ENCODE measurements at regions not wholly inside any gene's neighbourhood (a gene's known extent, or its start where the extent isn't known, plus 50 kb on each side); places are given as distances from the start of the nearest gene placed in this dataset.

- TF ChIP-seq RREB1 (CRISPR knock-in tag; IDR thresholded peaks at IDR 0.05) (no peak), ZNF212 (CRISPR knock-in tag; IDR thresholded peaks at IDR 0.05) (no peak), BHLHE40 (IDR thresholded peaks at IDR 0.05; ENCODE audit: low read length) (no peak), ZC3H11A (IDR thresholded peaks at IDR 0.05; ENCODE audit: low read depth, low read length) (no peak), POLR2G (IDR thresholded peaks at IDR 0.05; ENCODE audit: low read depth, low read length) (no peak), SMARCC2 (IDR thresholded peaks at IDR 0.05; ENCODE audit: low read depth) (no peak), CCAR2 (IDR thresholded peaks at IDR 0.05; ENCODE audit: low read depth, low read length) (no peak), SNAPC5 (CRISPR knock-in tag; IDR thresholded peaks at IDR 0.05) (no peak), ETV5 (CRISPR knock-in tag; IDR thresholded peaks at IDR 0.05; ENCODE audit: low read depth) (no peak), NR3C1 (CRISPR knock-in tag; IDR thresholded peaks at IDR 0.05) (no peak), MCM5 (IDR thresholded peaks at IDR 0.05; ENCODE audit: low read depth) (no peak), DACH1 (IDR thresholded peaks at IDR 0.05; ENCODE audit: partially characterized antibody) (no peak), ZBTB9 (CRISPR knock-in tag; IDR thresholded peaks at IDR 0.05) (no peak)
Measured at GRCh38 chr15:81942157-81942556, 103.7 kb downstream of the MEX3B start (continued).
